A673 (cell line): ENCODE measurements at regions not wholly inside any gene's neighbourhood (a gene's known extent, or its start where the extent isn't known, plus 50 kb on each side); places are given as distances from the start of the nearest gene placed in this dataset.

Experiments
- BruUV-seq: library from RNA; stranded (reverse); fragments of 400-500 nt; replicated peaks from 2 replicates; lab custom pipeline; 2021; lab: Mats Ljungman, UMichigan
- CTCF ChIA-PET: fragments of 300-600 bp; sonication (Branson Sonifier 250); formaldehyde crosslinking; loops from one replicate; lab custom pipeline; 2022; ENCODE audit warnings: antibody characterized with exemption; lab: Charles Lee
- POLR2A ChIA-PET: fragments of 300-600 bp; sonication (Branson Sonifier 250); formaldehyde crosslinking; loops from one replicate; lab custom pipeline; 2022; ENCODE audit warnings: antibody characterized with exemption; ENCODE audit not compliant: low non-redundant PET; lab: Charles Lee
- DNase-seq: peaks from one replicate; pipeline ENCODE4 v3.0.0-alpha.2; 2015; ENCODE audit warnings: low spot score
- H3K27ac ChIP-seq: fragments of 200-600 bp; sonication (generic); 2 replicates; pipeline ENCODE4 v1.5.1; 2016; ENCODE audit warnings: mixed run types, low read depth, mild to moderate bottlenecking, mixed read lengths, antibody characterized with exemption, low read length; ENCODE audit not compliant: poor library complexity, severe bottlenecking
- H3K27me3 ChIP-seq: fragments of 200-600 bp; sonication (generic); replicated peaks from 2 replicates; pipeline ENCODE4 v1.6.1; 2017; ENCODE audit warnings: mixed run types, low read depth, mild to moderate bottlenecking, mixed read lengths, antibody characterized with exemption, low read length; ENCODE audit not compliant: insufficient read depth, poor library complexity
- H3K36me3 ChIP-seq: fragments of 200-600 bp; sonication (generic); 2 replicates; pipeline ENCODE4 v1.6.1; 2016; ENCODE audit warnings: mixed run types, mild to moderate bottlenecking, mixed read lengths, antibody characterized with exemption, low read length; ENCODE audit not compliant: insufficient read depth, poor library complexity, severe bottlenecking
- H3K4me1 ChIP-seq: fragments of 200-600 bp; sonication (generic); 2 replicates; pipeline ENCODE4 v1.6.1; 2017; ENCODE audit warnings: mixed run types, mild to moderate bottlenecking, mixed read lengths, antibody characterized with exemption, low read length; ENCODE audit not compliant: insufficient read depth, poor library complexity, severe bottlenecking
- H3K4me3 ChIP-seq: fragments of 200-600 bp; sonication (generic); 2 replicates; pipeline ENCODE4 v1.5.1; 2016; ENCODE audit warnings: low read depth, mixed run types, mild to moderate bottlenecking, mixed read lengths, low read length; ENCODE audit not compliant: poor library complexity, severe bottlenecking
- H3K9me3 ChIP-seq: fragments of 200-600 bp; sonication (generic); 2 replicates; pipeline ENCODE4 v1.6.1; 2016; ENCODE audit warnings: mixed run types, low read depth, mild to moderate bottlenecking, mixed read lengths, antibody characterized with exemption, low read length; ENCODE audit not compliant: poor library complexity, severe bottlenecking
- EZH2 ChIP-seq: fragments of 200-600 bp; sonication (generic); IDR thresholded peaks from 2 replicates; pipeline ENCODE4 v1.6.1; 2017; ENCODE audit warnings: borderline replicate concordance, low read depth, mild to moderate bottlenecking, mixed read lengths, antibody characterized with exemption, low read length; ENCODE audit not compliant: poor library complexity, severe bottlenecking
- intact Hi-C: fragments of 100-400 bp; cut with micrococcal nuclease; formaldehyde crosslinking; loops from one replicate; pipeline ENCODE4 v1.10.0; 2022; ENCODE audit not compliant: unreplicated experiment
- TF ChIP-seq, protein P1 (sequence below): fragments of 300-800, 200-600 bp; sonication (generic); conservative IDR thresholded peaks from 2 replicates; pipeline ENCODE4 v1.5.1; 2017; ENCODE audit warnings: low read depth, mild to moderate bottlenecking, antibody characterized with exemption, low read length, moderate library complexity, mixed read lengths

GRCh38 chr6:164051427-164051826 is 636.9 kb downstream of the QKI start:
- no peaks in the 10 kb centered on the region for H3K9me3 ChIP-seq
- no peak for TF ChIP-seq EZH2
- TF ChIP-seq, protein P1, sequence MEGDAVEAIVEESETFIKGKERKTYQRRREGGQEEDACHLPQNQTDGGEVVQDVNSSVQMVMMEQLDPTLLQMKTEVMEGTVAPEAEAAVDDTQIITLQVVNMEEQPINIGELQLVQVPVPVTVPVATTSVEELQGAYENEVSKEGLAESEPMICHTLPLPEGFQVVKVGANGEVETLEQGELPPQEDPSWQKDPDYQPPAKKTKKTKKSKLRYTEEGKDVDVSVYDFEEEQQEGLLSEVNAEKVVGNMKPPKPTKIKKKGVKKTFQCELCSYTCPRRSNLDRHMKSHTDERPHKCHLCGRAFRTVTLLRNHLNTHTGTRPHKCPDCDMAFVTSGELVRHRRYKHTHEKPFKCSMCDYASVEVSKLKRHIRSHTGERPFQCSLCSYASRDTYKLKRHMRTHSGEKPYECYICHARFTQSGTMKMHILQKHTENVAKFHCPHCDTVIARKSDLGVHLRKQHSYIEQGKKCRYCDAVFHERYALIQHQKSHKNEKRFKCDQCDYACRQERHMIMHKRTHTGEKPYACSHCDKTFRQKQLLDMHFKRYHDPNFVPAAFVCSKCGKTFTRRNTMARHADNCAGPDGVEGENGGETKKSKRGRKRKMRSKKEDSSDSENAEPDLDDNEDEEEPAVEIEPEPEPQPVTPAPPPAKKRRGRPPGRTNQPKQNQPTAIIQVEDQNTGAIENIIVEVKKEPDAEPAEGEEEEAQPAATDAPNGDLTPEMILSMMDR: no peak
- no peak for DNase-seq
- intact Hi-C loops: no loop called here
- CTCF ChIA-PET: no interaction called here
- POLR2A ChIA-PET: no interaction called here
- no peaks in the 10 kb centered on the region for H3K27me3 ChIP-seq
- H3K27ac ChIP-seq: no peak overlapping the region
- H3K4me3 ChIP-seq: no peak overlapping the region
- no peaks in the 10 kb centered on the region for H3K36me3 ChIP-seq
- no peaks in the 10 kb centered on the region for H3K4me1 ChIP-seq
- no TSS peak for BruUV-seq

DNA sequence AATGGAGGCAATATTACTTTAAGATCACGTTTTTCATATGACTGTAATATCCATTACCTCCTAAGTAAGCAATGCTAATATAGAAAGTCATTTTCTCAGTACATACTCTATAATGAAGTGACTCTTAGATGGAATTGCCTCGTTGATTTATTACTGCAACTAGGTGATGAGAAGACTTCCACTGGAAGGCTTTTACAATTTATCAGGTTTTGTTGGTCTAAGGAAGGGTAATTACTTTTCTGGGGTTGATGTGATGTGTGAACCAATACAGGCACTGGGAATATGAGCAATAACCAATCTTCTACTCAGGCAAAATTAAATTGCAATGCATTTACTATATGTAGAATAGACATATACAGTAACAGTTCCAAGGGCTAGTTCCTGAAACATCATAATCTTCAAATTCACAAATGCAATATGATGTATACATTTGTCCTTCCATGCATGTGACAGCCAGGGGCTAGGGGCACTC is 635.0 kb downstream of the QKI start:
- TF ChIP-seq, protein P1: no peak
- TF ChIP-seq EZH2: no peak
- Histone ChIP-seq H3K4me3 (no peak overlapping the region), H3K9me3 (no peaks in the 10 kb centered on the region), H3K27ac (no peak overlapping the region), H3K27me3 (no peaks in the 10 kb centered on the region), H3K36me3 (no peaks in the 10 kb centered on the region), H3K4me1 (no peaks in the 10 kb centered on the region)
- BruUV-seq: no TSS peak
- intact Hi-C loops: no loop called here
- CTCF ChIA-PET: no interaction called here
- no peak for DNase-seq
- POLR2A ChIA-PET: no interaction called here

DNA sequence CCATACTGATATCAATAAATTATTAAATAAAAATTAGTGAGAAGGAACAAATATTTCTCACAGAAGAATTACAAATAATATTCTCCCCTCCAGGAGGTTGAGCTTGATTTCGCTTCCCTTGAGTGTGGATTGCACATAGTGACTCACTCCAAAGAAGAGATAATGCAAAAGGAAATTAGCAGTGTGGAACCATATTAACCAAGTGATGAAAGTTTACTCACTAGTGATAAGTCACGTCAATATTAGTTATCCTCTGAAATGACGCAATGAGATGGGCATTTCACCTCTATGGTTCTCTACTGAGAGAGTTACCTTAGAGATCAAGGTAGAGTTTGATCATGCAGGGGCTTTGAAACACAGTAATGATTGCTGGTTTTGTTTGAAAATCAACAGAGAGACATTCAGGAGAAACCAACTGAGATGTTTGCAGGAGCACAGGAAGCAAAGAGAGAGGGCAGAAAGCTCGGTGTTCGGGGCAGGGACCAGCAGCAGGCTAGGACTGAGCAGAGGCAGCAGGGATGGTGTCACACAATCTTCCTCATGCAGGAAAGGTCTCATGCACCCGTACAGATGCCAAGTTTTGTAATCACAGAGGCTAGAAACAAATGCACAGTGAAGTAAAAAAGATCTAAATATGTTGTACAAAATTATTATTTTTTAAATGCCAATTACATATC is 634.5 kb downstream of the QKI start:
- no peaks in the 10 kb centered on the region for H3K36me3 ChIP-seq
- H3K27ac ChIP-seq: no peak overlapping the region
- TF ChIP-seq, protein P1: no peak
- no peak for TF ChIP-seq EZH2
- no peak overlapping the region for H3K4me3 ChIP-seq
- no peak for DNase-seq
- no peaks in the 10 kb centered on the region for H3K9me3 ChIP-seq
- POLR2A ChIA-PET: no interaction called here
- BruUV-seq: no TSS peak
- no peaks in the 10 kb centered on the region for H3K4me1 ChIP-seq
- H3K27me3 ChIP-seq: no peaks in the 10 kb centered on the region
- intact Hi-C loops: no loop called here
- CTCF ChIA-PET: no interaction called here
